IPS-NIHi11 (cell line): ENCODE measurements at regions not wholly inside any gene's neighbourhood (a gene's known extent, or its start where the extent isn't known, plus 50 kb on each side); places are given as distances from the start of the nearest gene placed in this dataset.

Experiments
- DNase-seq: peaks from one replicate; pipeline ENCODE4 v3.0.0; 2012; ENCODE audit warnings: mixed read lengths, low spot score

DNA sequence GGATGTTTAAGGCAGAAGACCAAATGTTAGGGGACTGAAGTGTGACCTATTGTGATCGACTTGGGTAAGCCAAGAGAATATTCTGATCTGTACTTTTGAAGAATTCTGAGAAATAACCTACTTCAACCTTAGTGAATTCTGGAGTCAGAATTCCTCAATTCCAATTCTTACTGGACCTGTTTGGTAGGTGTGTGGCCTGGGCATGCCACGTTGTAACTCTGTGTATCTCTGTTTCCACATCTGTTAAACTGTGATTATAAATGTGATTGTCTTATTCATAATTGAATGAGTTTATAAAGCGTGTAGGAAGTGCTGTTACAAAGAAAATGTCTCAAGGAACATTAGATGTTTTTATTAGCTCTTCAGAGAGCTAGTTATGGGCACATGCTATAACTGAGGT lies 64.5 kb downstream of the TUSC1 start:
- DNase-seq: no peak

DNA sequence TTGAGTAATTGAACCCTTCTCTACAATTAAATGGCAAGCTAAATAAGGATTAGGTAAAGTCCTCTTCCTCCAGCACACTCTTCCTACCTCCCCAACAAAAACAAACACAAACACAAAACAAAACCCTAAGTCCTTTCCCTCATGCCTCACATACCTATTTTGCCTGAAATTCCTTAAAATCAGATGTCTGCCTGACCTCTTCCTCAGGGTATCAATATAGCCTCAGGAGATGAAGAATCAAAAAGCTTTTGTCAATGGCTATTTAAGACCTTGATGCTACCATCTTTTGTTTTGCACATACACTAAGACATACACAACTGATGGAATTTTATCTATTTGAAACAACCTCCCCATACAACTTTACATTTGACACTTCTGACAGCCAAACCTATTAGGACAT lies 75.1 kb downstream of the TUSC1 start:
- no peak for DNase-seq

DNA sequence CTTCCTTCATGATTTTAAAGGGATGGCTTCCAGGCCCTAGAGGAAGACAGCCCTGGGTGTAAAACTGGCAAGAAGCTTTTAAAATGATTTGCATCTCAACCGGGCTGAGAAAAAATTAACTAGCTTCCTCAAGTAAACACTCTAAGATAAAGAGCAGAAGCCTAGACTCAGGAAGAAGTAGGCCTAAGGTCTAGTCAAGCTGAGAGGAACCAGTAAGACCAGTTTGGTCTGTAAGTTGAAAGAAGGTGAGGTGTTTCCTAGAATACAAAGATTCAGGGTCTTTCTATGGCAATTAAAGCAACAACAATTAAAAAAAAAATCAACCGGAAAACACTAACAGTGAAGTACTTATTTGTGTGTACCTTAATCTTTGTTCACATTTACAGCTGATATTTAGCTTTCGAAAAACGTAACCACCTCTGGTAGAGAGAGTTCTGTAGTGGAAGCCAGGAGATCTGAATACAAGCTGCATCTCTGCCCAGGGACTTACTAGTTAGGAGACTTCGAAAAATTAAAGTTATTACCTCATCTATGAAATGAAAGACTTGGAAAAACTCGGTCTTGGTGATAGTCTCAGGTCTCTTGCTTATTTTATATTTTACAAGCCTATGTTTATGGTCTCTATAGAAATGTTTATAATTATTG lies 75.7 kb downstream of the TUSC1 start:
- DNase-seq: peak; percentile 11

DNA sequence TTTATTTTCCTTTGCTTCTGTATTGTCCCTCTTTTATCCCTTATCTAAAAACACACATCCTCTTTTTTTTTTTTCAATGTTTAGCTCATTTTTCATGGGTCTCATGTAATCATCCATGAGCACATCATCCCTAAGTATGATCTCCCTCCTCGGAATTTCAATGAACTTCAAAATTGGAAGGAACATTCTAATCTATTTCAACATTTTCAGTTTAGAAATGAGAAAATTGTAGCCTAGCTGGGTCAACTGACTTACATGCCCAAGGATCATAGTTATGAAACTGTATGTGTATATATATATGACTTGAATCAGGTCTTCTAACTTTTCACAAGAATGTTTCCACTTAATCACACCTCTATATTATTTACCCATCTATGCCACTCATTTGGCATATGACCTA lies 77.7 kb downstream of the TUSC1 start:
- DNase-seq: no peak

DNA sequence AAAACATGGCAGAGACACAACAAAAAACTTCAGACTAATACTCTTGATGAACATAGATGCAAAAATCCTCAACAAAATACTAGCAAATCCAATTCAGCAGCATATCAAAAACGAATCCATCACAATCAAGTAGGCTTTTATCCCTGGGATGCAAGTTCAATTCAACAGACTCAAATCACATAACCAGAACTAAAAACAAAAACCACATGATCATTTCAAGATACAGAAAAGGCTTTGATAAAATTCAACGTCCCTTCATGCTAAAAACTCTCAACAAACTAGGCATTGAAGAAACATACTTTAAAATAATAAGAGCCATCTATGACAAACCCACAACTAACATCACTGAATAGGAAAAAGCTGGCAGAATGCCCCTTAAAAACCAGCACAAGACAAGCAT lies 93.6 kb downstream of the TUSC1 start:
- DNase-seq: no peak

DNA sequence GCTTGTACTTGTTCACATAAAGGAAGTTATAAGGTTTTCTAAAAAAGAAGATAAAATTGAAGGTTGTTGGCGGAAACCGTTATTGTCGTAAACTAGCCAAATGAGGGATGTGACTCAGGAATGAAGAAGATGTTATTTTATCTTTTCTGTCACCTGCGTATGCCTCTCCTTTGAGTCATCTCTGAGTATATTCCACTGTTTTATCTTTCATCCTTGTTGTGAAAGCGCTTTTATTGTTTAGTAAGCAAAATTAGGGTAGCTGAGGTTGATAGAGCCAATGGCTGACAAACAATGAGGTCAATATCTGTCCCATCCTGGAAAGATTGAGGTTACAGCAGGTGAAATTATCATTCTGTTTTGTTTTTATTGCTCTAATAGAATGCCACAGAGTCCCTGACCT lies 105.0 kb downstream of the TUSC1 start:
- DNase-seq: no peak

DNA sequence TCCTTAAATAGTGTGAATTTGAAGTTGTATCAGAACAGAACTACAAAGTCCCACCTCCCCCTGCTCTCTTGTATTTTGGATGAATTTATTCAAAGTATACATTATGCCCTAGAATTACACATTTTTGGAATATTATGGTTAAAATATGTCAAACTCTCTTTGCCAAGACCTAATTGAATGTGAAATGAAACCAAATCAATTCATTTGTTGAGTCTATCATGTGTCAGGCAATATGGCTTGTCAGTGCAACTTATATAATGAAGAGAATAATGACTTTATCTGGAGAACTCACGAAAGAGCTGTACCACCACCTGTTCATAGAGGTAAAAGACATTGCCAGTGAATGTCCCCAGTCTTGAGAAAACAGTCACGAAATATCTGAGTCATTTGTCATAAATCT lies 106.8 kb downstream of the TUSC1 start:
- no peak for DNase-seq

DNA sequence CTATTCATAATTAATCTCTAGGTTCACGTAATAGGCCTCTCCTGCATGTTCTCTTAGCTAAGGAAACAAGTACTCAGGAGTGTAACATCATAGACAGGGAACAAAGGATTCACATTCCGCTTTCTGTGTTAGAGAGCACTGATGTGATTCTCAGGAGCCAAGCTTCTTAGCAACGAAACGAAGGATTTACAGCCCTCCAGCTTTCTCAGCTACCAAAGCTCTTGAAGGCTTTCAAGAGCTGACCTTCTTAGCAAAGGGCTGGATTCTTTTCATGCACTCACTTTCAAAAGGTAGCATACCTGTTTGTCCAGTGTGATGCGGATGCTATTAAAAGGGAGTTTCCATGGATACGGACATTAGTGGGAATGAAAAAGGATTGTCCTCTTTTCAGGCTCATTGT lies 107.4 kb downstream of the TUSC1 start:
- DNase-seq: no peak

DNA sequence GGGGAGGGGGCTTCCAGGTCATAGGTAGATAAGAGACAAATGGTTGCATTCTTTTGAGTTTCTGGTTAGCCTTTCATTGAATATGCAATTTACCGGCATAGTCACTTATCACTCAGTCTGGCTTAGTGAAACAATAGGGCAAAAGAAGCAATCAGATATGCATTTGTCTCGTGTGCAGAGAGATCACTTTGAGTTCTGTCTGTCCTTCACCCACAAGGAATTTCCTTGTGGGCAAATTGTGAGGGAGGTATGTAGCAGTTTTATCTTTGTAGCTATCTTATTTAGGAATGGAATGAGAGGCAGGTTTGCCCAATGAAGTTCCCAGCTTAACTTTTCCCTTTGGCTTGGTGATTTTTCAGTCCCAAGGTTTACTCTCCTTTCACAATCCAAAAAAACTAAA lies 116.1 kb downstream of the TUSC1 start:
- DNase-seq: no peak

DNA sequence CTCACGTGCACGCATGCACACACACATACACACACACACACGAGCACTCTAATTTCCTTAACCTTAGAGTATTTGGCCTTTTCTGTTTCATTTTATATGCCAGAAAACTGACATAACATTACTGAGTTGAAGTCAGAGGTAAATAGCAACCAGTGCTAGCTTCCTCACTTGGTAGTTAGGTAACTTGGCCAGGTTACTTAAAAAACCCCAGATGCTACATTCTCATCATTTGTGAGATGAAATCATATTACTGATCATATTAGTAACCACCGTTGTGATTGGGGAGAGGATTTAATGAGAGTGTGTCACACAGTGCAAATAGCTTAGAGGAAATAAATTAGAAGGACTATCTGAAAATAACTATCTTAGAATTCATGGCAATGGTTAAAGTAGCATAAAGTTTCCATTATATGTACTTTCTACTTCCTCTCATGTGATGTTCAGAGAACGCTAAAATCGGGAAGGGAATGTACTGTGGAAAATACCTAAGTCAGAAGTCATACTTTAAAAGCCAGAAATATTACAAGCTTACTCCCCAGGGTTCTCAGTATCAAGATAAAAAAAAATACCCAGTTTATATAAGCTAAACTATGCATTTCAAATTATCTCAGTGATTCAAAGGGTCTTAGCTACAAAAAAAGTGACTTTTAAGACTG lies 120.5 kb downstream of the TUSC1 start:
- no peak for DNase-seq

DNA sequence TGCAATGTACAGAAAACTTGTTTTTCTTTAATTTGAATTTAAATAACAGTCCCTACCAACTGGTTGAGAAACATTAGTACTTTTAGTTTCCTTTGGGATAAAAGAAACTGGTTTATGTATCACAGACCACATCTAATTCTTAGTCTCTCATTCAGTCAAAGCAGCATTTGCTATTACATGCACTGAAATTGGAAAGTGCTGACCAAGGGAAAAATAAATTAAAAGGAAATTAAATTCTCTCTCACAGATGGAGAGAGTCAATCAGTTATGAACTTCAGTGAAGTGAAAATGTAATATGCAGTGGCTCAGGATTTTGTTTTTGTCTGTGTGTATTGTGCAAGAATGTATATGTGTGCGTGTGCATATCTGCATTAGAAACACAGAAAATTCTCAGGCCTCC lies 121.7 kb downstream of the TUSC1 start:
- DNase-seq: no peak

DNA sequence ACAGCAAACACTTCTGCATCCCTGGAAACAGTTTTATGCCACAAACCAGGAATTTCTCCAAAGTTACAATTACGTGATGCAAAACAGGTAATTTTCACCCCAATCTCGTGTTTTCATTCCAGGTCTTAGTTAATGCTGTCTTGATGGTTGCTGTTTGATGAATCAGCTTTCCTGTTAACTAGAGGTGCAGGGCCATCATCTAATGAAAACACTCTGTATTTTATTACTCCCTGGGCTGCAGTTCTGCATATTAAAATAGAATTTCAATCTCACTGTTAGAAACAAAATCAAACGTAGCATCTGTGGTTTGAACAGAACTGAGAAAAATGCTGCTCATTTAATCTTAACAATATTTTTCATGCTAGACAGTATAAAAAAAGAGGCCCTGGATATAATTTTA lies 129.4 kb downstream of the TUSC1 start:
- DNase-seq: no peak

DNA sequence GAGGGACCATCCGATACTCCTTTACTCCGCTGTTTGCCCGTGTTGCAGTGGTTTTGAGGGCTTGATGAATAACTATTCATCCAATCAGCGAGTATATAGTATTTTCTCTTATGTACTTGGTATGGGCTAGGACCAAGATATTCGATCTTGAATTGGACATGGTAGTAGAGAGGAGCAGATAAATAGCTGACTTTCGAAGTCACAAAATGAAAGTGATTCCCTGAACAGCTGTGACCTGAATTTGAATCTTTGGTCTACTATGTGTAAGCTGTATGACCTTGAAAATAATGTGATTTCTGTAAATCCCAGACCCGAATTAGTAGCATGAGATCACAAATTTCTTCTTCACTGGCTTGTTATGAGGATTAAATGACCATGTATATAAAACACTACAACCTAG lies 134.4 kb downstream of the TUSC1 start:
- DNase-seq: no peak

DNA sequence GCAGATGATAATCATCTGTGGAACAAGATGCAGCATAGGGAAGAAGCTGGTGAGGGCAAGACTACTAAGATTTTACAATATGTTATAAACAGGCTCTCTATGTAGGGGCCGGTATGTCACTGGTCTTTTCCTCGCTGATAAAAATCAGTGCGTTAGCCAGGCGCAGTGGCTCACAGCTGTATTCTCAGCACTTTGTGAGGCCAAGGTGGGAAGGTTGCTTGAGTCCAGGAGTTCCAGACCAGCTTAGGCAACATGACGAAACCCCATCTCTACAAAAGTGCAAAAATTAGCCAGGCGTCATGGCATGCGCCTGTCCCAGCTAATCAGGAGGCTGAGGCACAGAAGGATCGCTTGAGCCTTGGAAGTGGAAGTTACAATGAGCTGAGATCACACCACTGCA lies 135.9 kb downstream of the TUSC1 start:
- DNase-seq: no peak

DNA sequence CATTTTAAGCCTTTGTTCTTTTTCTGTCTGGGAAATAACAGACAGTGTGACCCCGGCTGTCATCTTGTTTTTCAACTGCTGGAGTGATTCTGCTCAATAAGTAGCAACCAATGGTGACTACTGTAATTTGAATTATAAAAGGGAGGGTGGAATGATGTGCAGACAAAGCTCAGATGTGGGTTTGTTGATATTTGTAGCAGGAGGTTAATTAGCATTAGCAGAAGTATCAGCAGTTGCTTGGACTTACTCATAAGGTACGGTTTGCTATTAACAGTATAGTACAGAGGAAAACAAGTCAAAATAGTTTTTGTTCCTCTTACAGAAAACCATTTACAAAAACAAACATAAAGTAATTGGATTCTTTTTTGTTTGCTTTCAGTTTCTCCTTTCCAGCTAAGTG lies 140.4 kb downstream of the TUSC1 start:
- DNase-seq: no peak

DNA sequence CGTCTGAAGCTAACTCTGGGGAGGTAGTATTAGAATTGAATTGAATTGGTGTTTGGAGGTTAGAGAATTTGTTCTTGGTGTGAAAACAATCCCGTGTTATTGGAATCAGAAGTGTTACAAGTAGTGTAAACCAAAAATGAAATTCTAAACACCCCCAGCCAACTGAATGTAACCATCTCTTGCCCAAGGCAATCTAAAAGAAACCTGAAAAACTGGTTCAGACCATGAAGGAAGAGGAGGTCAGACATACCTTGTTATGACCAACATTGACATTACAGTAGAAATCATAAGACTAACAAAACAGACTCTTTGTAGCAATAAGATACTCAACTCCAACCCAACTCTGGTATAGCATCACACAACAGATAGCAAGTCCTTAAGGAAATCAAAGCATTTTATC lies 159.0 kb downstream of the TUSC1 start:
- no peak for DNase-seq

DNA sequence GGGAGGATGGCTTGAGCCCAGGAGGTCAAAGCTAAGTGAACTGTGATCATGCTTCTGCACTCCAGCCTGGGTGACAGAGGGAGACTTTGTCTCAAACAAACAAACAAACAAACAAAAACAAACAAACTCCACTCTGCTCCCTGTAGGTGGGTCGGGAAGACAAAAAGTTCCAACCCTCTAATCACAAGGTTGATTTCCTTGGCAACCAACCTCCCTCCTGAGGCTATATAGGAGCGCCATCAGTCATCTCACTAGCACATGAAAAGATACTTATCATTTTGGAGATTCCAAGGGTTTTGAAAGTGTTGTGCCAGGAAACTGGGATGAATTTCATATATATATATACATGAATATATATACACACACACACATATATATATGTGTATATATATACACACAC lies 160.5 kb downstream of the TUSC1 start:
- DNase-seq: no peak

DNA sequence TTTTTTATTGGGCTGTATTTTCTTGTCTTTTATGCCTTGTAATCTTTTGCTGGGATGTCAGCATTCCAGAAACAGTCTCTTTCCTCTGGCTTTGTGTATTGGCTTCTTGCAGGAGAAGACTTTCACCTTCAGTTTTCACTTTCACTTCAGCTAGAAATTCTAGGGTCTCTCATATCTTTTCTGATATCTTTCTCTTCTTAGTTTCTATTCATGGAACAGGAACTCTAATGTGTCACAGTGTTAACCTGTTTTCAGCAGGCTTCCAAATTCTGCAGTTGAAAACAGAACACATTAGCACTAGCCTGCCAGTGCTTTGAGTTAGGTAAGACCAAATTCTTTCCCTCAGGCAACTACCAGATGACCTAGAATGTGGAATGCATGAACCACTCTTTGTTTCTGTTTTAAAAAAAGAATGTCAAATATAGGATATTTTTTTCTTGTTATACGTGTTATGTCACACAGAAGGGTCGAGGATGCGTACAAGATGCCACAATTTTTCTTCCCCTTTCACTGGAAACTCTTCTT lies 164.7 kb downstream of the TUSC1 start:
- DNase-seq: no peak

DNA sequence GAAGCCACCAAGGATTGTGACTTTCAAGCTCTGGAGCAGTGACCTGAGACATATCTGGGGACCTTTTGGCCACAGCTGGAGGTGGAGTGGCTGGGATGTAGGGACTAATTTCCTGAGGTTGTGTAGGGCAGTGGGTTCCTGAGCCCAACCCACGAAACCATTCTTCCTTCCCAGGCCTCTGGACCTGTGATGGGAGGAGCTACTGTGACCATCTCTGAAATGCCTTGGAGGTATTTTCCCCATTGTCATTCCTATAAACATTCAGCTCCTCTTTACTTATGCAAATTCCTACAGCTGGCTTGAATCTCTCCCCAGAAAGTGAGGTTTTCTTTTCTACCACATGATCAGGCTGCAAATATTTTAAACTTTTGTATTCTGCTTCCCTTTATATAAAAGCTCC lies 172.6 kb downstream of the TUSC1 start:
- no peak for DNase-seq

DNA sequence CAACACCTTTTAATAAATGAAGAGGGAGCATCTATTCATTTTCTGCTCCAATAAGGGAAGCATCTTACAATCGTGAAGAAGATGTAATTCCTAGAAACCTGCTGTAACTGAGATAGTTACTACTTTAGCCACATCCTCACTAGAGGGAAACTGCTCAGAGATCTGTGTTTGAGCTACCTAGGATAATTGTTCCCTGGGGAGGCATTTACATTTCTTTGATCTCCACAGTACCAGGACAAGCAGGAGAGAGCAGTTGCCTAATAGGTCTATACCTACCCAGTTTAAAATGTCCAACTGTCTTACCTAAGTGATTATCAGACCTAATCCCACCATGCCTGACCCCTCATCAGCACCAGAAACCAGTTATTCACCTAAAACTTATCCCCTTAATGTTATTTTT lies 196.9 kb downstream of the TUSC1 start:
- no peak for DNase-seq

DNA sequence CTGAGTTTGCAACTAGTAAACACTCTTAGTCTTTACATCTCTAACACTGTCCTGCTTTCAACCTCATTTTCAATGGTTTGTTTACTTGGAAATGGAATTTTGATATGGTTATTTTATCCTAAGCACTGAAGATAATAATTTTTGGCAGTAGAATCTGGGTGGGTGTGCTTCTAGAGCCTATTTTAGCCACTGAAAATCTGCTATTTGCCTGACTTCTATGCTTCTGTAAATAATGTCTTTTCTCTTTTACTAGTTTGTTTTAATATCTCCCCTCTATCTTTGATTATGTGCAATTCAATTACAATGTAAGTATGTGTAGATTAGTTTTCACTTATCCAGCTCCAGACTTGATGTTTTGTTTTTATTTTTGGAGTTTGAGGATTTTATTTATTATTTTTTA lies 197.5 kb downstream of the TUSC1 start:
- DNase-seq: no peak

DNA sequence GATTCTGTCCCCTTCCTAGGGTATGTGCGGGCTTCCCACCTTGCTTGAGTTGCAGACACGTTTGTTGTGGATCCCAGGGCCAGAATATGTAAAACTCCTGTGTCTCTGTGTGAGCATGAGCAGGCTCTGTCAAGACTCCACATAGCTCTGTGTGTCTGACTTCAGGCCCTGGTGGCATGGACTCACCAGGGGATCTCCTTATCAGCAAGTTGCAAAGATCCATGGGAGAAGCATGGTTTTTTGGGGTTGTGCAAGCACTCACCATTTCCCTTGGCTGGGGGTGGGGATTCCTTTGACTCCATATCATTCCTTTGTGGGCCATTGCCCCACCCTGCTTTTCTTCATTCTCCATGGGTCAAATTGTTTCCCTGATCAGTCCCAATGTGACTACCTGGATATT lies 205.6 kb downstream of the TUSC1 start:
- DNase-seq: no peak

DNA sequence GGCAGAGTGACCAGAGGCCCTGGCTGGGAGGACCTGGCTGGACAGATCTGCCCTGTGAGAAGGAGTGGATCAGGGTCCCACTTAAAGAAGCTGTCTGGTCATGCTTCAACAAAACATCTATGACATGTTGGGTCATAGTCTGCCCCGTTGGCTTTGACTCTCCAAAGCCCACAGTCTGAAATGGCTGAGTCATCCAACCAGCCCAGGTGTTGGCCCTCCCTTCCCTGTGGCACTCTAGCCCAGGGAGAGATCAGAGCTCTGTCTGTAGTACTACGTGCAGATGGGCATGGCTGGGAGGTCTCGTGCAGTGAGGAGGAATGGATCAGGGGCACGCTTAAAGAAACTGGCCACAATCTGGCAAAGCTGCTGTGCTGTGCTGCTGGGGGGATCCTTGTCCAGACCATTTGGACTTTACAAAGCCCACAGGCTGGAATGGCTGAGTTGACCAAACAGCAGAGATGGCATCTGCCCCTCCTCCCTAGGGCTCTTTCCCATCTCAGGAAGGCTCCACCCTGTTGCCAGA lies 206.1 kb downstream of the TUSC1 start:
- no peak for DNase-seq

DNA sequence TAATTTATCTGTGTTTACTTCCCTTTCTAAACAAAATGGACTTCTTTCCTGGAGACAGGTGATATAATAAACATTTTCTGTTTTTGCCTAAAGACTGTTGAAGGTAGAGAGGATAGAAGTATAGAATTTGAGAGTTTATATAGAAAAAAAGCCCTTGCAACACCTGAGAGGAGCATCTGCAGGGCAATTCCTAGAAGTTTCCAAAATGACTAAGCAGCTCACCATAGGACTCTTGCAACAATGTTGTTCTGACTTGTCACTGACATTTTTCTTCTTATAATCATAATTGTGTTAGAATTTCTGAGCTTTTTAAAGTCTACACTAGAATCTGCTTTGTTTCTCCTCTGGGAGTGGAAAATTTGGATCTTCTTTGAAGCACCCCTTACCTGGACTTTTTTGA lies 216.8 kb downstream of the TUSC1 start:
- no peak for DNase-seq
